Cardiac septum (tissue), 1 donor: ENCODE measurements at regions not wholly inside any gene's neighbourhood (a gene's known extent, or its start where the extent isn't known, plus 50 kb on each side); places are given as distances from the start of the nearest gene placed in this dataset.

ENCODE experiments used
- DNase-seq: peaks from one replicate; pipeline ENCODE4 v3.0.0-alpha.2; 2020; ENCODE audit warnings: low spot score
- intact Hi-C: fragments of 100-400 bp; cut with DNase I; formaldehyde crosslinking; loops from one replicate; pipeline ENCODE4 v1.14.0; 2022
- donor health status: DM: no; HTN: no; CAD: no.

DNA sequence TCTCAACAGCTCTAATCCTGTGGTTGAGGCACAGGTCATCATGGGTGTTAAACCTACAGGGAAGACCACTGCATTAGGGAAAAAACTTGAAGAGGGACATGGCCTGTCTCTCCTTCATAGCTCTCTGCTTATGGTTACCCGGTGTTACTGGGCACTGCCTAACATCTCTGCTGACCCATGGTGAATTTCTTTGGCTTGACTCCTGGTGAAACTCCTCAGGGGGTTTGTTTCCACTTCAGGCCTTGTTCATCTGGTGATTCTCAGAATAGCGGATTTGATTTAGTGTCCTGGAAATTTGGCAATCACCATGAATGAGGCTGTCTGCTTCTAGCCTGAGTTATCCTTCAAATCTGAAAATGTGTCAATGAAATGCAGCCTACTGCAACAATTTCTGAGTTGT is 114.4 kb downstream of the ZNF518B start:
- no peak for DNase-seq
- intact Hi-C loops = no loop called here

DNA sequence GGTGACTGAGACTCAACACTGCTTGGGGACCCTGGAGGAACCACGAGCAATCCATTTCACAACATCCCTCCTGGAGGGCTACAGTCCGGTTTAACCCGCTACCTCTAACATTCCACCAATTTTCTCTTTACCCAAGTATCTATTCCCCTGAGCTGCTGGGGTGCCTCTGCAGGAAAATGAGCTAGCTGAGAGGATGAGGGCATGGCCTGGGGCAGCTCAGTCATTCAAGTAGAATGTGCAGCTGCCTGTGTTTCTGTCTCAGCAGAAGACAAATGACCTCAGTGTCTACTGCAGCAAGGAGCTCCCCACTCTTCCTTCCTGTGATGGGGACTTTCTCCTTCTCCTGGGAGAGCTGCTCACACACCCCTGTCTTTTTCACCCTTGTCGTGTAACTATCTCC is 120.8 kb downstream of the ZNF518B start:
- intact Hi-C loops = no loop called here
- no peak for DNase-seq

DNA sequence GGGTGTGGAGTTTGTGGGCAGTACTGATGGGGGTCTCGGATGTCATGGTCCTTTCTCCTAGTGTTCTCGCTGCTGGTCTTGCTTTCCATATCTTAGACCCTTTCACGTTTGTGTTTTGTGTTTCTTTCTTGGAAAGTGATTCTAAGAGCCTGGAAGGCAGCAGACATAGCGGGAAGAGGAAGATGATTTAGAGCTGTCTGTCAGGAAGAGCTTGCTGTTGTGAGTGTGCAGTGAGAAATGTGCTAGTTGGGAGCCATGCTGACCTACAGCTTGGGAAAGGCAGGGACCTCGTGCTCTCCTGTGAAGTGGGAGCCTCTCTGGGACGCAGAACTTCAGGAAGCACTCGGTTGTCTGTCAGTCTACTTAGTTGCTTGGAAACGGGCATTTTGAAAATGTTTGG is 122.2 kb downstream of the ZNF518B start:
- no peak for DNase-seq
- intact Hi-C loops = no loop called here

DNA sequence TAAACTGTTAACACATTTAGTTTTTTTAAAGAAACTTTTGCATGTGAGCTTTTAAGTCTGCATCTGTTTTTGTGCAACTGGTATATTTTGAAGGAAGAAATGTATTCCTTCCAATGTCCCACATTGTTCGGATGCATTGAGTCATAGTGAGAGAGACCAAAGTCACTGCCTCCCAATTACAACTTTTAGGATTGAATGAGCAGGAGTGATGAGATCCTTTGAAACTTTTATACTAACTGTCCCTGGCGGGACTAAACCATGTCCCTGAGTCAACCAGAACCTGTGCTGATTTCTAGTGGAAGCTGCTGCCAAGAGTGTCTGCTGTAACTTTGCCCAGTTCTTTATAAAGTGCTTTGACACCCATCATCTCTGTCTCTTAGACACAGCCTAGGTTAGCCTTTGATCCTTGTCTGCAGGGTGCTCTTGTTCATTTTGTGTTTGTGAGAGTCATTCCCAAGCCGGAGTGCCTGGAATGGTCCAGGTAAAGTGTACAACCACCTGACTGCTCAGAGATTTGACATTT is 122.7 kb downstream of the ZNF518B start:
- intact Hi-C loops = no loop called here
- DNase-seq = no peak

DNA sequence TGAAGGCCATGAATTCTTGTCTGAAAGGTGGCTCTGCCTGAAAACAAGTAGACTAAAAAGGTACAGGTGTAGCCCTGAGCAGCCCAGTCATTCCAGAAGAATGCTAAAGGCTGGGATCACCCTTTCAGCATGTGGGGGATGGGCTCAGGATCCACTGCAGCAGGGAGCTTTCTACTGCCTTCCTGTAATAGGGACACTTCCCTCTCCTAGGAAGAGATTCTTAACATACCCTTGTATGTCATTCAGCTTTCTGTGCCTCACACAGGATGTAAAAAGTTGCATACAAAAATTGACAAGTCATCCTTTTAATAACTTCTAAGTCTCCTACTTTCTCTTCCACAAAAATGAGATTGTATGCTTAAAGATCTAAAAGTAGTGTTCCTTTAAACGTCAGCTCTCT is 123.3 kb downstream of the ZNF518B start:
- intact Hi-C loops = no loop called here
- no peak for DNase-seq

DNA sequence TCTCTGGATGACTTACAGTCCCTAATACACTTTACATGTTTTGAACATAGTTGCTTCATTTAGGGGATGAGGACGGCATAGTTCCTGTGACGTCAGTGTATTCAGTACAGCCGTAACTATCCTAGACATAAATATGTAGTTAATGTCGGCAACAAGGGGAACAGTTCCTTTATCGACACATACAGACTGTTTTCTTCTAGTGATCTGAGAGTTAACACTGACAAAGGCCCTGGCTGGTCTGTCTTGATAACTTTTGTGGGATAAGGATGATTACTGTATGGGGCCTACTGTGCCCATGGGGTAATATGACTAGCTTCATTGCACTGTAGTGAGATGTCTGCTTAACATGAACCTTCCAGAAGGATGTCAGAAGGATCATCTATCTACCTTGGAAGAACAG is 131.2 kb downstream of the ZNF518B start:
- intact Hi-C loops = no loop called here
- no peak for DNase-seq

DNA sequence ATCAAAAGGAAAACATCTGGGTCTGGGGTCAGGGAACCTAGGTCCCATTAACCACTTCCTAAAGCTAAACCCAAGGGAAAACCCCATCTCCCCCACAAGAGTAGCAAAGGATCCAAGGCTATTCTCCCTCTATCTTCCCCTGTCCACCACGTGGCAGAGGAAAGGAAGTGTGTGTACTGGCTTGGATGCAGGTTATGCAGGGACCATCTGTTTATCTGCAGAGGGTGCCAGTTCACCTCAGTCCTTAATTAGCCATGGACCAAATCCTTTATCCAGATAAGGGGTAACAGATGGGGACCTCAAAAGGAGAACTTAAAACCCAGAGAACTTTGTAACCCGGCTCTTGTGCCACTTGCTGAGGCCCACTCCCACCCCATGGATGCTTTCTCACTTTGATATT is 135.3 kb downstream of the ZNF518B start:
- DNase-seq = no peak
- intact Hi-C loops = no loop called here

DNA sequence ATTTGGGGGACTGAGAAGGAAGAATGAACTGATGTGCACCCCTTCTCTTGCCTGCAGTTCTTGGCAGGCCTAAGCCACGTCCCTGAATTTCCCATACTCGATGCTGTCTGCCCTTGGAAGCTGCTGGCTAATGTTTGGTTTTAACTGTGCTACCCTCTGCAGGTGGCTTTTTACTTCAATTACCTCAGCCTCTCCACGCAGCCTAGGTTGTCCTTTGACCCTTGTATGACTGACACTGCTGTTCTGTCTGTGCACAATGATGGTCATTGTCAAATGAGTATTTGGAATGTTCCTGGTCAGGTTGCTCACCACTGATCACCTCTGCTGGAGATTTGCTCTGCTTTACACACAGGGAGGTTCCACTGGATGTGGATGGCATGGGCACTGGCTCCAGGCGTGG is 137.1 kb downstream of the ZNF518B start:
- no peak for DNase-seq
- intact Hi-C loops = no loop called here

DNA sequence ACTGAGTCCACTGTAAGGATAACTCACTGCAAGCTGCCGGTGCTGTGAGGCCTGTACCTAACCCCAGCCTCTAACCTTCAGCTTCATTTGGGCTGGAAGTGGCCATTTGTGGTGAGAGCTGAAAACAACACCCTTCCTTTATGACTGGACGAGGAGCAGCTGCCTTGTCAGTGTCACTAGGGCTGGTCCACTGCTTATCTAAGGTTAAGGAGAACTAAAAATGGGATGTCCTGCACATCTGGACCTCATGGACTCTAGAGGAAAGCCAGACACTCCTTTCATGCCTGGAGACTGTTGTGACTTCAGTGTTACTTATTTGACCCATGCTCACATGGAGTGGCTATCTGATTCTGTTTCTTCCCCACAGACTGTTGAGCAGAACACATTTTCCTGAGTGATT is 139.9 kb downstream of the ZNF518B start:
- no peak for DNase-seq
- intact Hi-C loops = no loop called here

DNA sequence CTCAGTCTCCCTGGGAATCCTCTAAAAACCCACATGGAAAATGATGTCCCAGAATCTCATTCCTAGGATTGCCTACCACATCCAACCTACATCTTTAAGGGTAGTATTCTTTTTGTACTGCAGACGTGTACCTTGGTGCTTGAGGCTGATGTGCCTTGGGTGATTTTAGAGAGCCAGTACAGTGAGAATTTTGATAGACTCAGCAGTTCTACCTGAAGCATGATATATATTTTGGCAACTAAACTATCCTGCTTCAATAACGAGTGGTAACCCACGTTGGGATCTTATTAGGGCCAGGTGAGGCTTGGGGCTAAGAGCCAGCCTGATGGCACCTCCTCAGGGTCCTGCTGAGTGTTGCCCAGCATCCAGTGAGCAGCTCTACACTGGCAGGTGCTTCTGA is 140.4 kb downstream of the ZNF518B start:
- no peak for DNase-seq
- intact Hi-C loops = no loop called here

DNA sequence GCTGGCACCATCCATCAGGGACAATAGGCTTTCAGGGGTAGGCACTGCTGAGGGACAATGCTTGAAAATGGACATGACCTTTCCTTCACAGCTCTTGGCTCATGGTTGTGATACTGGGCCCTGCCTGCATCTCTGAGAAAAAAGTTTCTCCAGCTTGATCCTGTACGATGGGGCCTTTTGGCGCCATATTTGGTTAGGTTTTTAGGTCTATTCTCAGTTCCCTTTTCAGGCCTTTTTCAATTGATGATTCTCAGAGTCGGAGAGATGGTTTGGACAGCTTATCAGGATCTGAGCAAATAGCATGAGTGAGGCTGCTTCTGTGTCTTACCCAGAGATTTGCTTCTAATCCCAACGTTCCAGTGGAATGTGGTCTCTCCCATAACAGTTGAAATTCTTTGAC is 141.6 kb downstream of the ZNF518B start:
- intact Hi-C loops = no loop called here
- no peak for DNase-seq

DNA sequence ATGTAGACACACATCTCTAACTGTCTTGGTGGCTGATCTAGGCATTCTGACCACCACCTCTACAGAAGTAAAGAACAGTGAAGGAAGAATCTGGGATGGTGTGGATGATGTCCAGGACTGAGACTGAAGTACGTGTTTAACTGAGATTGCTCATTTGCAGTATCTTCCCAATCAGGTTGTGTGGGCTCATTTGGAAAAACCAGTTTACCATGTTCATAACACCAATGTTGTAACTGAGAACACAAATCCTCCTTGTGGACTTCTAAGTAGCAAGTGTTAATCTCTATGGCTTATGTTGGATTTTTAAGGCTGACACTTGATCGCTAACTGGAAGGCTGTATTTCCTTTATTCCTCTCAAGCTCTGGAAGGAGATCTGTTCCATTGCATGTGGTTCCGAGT is 144.7 kb downstream of the ZNF518B start:
- no peak for DNase-seq
- intact Hi-C loops = no loop called here

DNA sequence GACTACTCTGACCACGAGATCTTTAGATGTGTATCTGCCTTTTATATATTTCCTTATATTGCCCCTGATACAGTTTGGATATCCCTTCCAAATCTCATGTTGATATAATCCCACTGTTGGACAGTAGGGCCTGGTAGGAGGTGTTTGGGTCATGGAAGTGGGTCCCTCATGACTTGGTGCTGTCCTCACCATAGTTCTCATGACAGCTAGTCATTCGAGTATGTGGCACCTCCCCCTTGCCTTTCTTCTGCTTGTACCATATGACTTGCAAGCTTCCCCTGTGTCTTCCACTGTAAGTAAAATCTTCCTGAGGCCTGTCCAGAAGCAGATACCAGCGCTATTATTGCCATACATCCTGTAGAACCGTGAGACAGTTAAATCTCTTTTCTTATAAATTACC is 145.3 kb downstream of the ZNF518B start:
- DNase-seq = no peak
- intact Hi-C loops = no loop called here

DNA sequence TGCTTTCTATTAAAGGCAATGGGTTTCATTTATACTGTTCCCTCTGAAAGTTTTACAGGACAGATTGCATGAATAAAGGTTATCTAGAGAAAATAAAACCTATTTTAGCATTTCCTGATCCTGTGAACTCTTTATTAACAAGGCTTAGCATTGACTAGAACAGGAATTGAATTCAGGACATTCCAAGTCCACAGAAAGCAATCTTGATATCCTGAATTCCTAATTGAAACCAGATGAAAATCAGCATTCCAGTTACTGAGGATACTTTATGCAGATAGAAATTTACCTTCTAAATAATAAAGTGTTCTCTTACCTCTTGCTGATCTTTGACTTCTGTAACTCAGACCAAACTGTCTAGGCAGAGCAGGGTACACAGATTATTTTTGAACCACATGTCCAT is 151.4 kb downstream of the ZNF518B start:
- intact Hi-C loops = no loop called here
- no peak for DNase-seq

DNA sequence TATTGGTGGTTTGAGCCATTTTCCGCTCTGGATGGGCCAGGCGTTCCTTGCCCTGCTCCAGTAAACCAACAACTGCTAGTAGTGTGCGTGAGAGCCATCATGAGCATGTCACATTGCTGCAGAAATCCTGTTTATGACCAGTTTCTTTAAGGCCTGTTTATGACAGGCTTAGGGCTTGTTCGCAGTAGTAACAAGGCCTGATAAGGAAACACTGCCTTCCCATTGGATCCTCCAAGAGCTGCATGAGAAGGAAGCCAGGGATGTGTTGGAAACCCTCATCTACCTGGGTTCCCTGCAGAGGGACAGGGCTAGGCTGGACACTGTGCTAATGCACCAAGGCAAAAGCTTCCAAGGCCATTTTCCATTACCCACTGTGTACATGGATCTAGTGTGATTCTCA is 153.9 kb downstream of the ZNF518B start:
- no peak for DNase-seq
- intact Hi-C loops = loop anchor here (5.0 kb wide), 1 partner anchor 141 kb away; no protein-coding TSS in a partner anchor

DNA sequence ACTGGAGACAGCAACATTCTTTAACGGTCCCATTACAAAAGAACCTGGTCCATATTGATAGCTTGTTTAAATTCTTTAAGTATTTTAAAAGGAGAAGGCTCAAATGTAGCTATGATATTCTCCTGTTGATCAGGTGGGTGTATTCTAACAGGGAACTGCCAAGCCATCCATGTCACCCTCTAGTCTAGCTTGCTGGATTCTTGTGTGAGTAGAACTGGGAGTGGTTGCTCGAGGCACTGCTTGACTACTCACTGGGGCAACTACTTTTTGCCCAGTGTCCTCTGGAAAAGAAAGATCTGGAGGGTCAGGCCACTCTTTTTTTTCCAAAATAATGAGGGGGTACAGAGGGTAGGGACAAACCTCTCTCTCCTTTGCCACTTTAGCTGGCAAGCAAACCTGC is 155.1 kb downstream of the ZNF518B start:
- intact Hi-C loops = loop anchor here (5.0 kb wide), 1 partner anchor 140 kb away; no protein-coding TSS in a partner anchor
- no peak for DNase-seq

DNA sequence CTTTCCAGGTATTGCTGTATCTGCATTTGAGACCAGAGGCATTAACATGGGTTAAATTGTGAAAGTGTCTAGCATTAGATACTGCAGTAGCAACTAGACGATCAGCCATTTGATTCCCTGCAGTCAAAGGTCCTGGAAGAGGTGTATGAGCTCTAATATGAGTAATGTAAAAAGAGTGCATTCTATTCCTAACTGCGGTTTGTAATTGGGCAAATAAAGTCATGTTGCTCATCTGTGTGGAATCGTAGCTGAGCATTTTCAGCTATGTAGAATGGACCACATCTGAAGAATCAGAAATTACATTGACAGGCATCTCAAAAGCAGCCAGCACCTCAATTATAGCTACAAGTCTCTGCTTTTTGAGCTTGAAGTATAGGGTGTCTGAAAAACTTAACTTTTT is 157.6 kb downstream of the ZNF518B start:
- DNase-seq = no peak
- intact Hi-C loops = no loop called here

DNA sequence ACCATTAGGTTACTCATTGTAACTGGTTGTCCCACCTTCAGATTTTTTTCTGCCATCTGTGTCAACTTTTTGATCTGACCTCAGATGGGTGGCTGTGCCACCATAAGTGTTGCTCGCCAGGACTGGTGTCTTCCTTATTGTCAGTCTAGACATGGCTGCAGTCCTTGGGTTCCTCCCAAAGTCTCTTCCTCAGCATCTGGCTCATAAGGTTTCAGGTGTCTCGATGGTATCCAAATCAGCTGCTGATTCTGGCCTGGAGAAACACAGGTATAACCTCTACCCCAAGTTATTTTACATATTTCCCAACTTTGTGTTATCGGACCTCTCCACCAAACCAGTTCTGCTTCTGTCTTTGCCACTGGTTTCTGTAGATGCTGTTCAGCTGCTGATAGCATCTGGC is 158.5 kb downstream of the ZNF518B start:
- intact Hi-C loops = no loop called here
- no peak for DNase-seq

DNA sequence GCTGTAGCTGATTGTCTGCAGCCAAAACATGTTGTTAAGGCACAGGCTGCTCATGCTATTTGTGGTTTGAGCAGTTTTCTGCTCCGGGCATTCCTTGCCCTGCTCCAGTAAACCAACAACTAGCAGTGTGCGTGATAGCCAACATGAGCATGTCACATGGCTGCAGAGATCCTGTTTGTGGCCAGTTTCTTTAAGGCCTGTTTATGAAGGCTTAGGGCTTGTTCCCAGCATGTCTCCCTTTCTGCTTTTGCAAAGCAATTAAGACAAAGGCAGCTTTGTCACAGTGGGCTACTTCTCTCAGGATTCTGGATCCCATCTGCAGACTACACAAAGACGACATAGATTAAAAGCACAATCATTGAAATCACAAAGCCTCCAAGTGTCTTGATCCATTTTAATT is 160.5 kb downstream of the ZNF518B start:
- intact Hi-C loops = no loop called here
- no peak for DNase-seq

DNA sequence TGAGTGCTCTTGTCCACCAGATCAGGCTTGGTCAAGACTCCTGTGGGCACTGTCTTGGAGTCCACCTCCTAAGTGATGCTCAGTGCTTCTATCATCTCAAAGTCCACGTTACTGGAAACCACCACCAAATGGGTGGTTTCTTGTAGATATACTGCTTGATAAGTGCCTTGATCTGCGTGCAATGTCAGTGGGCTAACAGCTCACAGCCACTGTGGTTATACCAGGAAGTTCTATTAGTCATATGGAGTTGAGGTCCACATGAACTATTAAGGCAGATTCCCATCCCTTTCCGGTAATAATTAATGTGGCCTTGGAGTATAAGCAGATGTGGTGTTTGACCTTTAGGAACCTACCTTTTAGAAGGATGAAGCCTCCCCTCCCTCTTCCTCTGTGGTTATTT is 161.9 kb downstream of the ZNF518B start:
- intact Hi-C loops = no loop called here

DNA sequence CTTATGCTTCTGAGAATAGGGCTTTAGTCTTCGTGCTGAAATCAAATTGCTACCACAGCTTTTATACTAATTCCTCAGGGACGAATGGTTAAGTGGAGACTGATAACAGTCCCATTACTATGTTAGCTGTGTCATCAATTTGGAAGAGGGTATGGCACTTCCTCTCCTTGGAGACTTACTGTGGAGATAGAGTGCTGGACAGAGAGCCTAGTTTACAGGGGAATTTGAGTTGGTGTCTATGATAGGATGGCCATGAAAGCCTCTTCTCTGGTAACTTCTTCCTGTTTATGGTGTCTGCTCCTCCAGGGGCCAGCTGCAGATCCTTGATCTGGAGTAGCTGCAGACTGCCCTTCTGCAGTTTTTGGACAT is 167.7 kb downstream of the ZNF518B start:
- no peak for DNase-seq
- intact Hi-C loops = no loop called here

More for the DNA sequence above, 161.9 kb downstream of the ZNF518B start:
- DNase-seq = no peak

DNA sequence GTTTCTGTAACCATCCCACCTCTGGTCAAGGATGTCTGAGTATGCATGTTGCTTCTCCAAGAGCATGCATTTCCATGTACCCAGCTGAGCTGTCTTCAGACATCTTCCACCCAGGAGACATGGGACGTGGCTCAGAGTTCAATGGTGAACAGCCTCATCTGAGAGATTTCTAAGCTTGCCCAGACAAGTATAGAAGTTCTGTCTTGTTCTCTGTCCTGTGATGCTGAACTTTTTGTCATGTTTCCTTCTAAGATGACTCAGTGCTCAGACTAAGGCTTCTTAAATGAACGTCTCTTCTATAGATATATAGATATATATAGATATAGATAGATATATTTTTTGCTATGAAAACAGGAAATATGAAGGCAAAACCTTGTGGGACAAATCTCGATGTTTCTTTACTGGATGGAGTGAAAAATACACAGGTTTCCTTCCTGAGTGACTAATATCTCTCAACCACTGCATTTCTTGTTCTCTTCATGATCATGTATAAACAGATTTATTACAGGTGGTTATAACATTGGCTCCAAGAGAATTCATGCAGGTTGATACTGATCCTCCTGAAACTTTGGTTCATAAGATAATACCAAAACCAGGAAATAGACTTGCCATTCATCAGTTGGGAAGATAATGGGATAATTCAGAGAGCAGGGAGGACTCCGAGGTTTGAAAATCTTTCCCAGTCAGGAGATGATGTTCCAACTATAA is 168.2 kb downstream of the ZNF518B start:
- no peak for DNase-seq
- intact Hi-C loops = no loop called here
